ENCODE measurements at regions not wholly inside any gene's neighbourhood (a gene's known extent, or its start where the extent isn't known, plus 50 kb on each side); places are given as distances from the start of the nearest gene placed in this dataset.

- DNase-seq (ENCODE audit: low read depth), result no peak
Observed at GRCh38 chr3:459311-459670, 262.7 kb downstream of the CHL1 start.

- no peak for DNase-seq (ENCODE audit: low read depth)
Observed at GRCh38 chr3:461006-461405, 264.4 kb downstream of the CHL1 start.

GRCh38 chr3:462851-463250, 266.3 kb downstream of the CHL1 start:
- DNase-seq (ENCODE audit: low read depth), result no peak

GRCh38 chr3:463252-464192, 267.0 kb downstream of the CHL1 start:
- no peak for DNase-seq (ENCODE audit: low read depth)

- DNase-seq (ENCODE audit: low read depth), result no peak
Observed at GRCh38 chr3:464255-464654, 267.7 kb downstream of the CHL1 start.

GRCh38 chr3:468172-468571, 271.6 kb downstream of the CHL1 start:
- DNase-seq (ENCODE audit: low read depth), result no peak

GRCh38 chr3:473033-473800, 276.7 kb downstream of the CHL1 start:
- DNase-seq (ENCODE audit: low read depth), result no peak

GRCh38 chr3:474828-475227, 278.3 kb downstream of the CHL1 start:
- no peak for DNase-seq (ENCODE audit: low read depth)

- DNase-seq (ENCODE audit: low read depth), result no peak
Observed at GRCh38 chr3:480070-480469, 283.5 kb downstream of the CHL1 start.

- DNase-seq (ENCODE audit: low read depth), result no peak
Observed at GRCh38 chr3:481111-481510, 284.5 kb downstream of the CHL1 start.

GRCh38 chr3:481680-482079, 285.1 kb downstream of the CHL1 start:
- DNase-seq (ENCODE audit: low read depth), result no peak

GRCh38 chr3:482479-482878, 285.9 kb downstream of the CHL1 start:
- DNase-seq (ENCODE audit: low read depth), result no peak

GRCh38 chr3:484341-484740, 287.8 kb downstream of the CHL1 start:
- DNase-seq (ENCODE audit: low read depth), result no peak

- no peak for DNase-seq (ENCODE audit: low read depth)
Observed at GRCh38 chr3:487614-488013, 291.1 kb downstream of the CHL1 start.

GRCh38 chr3:492586-493316, 296.2 kb downstream of the CHL1 start:
- DNase-seq (ENCODE audit: low read depth), result no peak

- no peak for DNase-seq (ENCODE audit: low read depth)
Observed at GRCh38 chr3:494190-494589, 297.6 kb downstream of the CHL1 start.

GRCh38 chr3:498487-498886, 301.9 kb downstream of the CHL1 start:
- no peak for DNase-seq (ENCODE audit: low read depth)

- no peak for DNase-seq (ENCODE audit: low read depth)
Observed at GRCh38 chr3:499001-499761, 302.6 kb downstream of the CHL1 start.

GRCh38 chr3:502486-502885, 305.9 kb downstream of the CHL1 start:
- no peak for DNase-seq (ENCODE audit: low read depth)

GRCh38 chr3:513301-513700, 316.7 kb downstream of the CHL1 start:
- DNase-seq (ENCODE audit: low read depth), result no peak

- DNase-seq (ENCODE audit: low read depth), result no peak
Observed at GRCh38 chr3:514192-514591, 317.6 kb downstream of the CHL1 start.

- DNase-seq (ENCODE audit: low read depth), result no peak
Observed at GRCh38 chr3:519026-519425, 322.5 kb downstream of the CHL1 start.
